HG02884 (cell line): ENCODE measurements at regions not wholly inside any gene's neighbourhood (a gene's known extent, or its start where the extent isn't known, plus 50 kb on each side); places are given as distances from the start of the nearest gene placed in this dataset.

Source experiments
- ATAC-seq: cut with Tn5 transposase; IDR thresholded peaks from one replicate; pipeline ENCODE4 v1.9.1; 2021; ENCODE audit warnings: mild to moderate bottlenecking, moderate library complexity; ENCODE audit not compliant: unreplicated experiment

DNA sequence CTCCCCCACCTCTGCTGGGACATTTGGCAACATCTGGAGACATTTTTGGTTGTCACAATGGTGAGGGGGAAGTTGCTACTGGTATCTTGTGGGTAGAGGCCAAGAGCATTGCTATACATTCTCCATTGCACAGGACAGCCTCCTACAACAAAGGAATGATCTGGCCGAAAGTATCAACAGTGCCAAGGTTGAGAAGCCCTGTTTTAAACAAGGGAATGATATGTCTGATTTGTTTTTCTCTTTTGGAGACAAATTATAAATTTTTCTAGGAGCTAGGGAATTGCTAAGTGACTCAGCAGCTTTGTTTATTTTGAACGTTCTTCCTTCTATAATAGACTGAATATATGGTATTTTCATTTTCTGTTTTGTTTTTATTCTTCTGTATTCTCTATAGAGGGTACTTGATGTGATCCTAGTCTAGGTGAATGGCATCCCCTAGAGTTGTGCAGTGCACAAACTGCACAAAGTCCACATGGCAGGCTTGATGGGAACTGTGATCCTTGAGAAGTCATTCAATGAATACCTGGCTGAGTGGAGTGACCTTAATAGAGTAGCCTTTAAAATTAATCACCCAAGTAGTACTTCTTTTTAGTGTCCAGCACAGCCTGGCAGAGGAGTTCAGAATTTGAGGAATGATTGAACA, 288.6 kb upstream of the USP24 start:
- no peak for ATAC-seq

DNA sequence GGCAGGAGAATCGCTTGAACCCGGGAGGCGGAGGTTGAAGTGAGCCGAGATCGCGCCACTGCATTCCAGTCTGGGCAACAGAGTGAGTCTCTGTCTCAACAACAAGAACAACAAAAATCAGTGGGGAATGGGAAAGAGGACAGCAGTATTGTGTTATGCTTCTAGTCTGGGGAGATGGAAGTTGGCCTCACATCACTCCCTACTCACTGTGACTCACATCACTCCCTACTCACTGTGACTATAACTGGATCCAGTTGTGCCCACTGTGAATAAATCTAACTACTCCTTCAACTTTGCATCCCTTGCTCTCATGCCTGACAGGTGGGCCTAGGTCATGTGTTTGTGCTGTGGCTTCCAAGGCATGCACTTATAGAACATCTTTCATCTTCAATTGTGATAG, 285.4 kb upstream of the USP24 start:
- no peak for ATAC-seq

DNA sequence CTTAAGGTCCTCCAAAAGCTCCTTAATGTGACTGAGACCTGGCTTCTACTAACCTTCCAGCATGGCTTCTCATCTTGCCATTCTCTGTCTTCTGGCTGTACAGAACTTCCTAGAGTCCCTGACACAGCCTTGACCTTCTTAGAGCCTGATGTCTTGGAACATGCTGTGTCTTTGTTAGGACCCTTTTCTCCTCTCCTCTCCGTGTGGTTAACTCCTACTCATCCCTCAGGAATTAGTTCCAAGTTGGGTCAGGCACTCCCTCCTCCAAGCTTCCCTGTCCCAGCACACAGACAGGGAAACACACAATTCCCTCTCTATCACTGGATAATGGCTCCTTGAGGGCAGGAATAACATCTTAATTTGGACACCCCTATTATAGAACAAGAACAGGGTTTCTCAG, 275.4 kb upstream of the USP24 start:
- ATAC-seq = no peak

DNA sequence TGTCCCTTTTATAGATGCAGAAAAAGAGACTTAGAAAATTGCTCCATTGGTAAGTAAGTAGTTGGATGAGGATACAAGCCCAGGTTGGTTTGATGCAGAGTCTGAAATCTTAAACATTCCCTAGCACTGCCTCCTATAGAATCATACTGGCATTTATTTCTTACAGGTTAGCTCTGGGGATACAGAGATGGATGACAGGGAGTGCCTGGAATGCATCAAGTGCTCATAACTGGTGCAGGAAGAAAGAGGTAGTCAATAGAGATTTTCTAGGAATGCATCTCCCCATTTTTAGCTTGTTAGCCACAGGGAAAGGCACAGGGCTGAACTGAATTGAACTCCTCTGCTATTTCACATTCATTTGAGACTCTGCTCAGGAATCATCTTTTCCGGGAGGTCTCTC, 269.0 kb upstream of the USP24 start:
- ATAC-seq = no peak

DNA sequence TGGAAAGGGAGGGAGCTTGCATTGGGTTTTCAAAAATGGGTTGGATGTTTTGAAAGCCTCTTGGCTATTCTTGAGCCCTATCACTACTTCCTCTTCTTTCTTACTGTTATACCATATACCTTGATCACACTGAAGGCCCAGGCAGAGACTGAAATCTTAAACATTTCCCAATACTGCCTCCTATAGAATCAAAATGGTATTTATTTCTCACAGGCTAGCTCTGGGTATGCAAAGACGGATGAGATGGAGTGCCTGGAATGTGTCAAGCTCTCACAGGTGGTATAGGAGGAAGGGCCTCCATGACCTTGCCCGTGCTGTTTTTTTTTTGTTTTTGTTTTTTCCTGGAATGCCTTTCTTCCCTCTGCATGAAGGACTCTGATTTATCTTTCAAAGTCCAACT, 268.4 kb upstream of the USP24 start:
- no peak for ATAC-seq

DNA sequence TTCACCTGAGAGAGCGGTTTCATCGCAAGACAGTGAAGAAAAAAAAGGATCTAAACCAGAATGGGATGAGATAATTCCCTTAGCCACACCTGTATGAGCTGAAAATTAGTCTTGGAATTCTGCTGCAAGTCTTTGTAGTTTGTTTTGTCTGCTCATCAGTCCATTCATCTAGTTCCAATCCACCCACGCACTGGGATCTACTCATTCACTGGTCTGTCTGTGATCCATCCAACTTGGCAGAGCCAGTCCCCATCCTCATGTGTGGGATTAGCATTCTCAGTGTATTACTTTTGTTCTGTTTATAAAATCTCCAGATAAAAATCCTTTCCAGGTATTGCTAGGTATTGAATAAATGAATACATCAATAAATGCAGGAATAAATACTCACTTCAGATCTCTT, 266.5 kb upstream of the USP24 start:
- ATAC-seq = no peak

DNA sequence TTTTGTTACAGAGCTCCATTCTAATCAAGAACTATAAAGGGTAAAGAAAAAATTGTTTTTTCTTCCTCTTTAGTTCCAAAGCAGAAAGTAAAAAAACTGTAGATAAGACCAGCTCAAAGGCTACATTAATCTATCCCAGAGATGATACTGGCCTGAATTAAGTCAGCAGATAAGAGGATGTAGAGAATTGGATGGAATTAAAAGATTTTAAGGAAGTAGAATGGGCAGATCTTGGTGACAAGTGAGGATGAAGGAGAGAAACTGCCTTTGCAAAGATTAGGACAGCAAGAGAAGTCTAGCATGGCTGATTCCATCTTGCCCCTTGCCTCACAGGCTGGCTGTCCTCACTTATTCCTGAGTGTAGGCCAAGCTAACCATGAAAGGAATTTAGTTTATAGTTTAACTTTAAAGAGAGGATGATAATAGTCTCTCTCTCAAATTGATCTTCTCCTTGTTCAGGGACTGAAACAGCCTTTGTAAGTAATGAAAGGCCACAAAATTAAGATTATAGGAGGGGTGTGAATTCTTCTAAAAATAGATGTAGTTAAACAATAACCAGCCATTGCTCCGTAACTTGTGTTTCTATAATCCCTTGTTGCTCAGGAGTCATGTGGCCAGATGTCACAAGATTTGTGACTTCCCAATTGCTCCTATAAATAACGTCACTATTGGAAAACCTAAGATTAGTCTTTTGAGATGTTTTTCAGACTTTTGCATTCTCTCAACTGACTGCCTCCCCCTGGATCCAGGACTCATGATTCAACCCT, 265.0 kb upstream of the USP24 start:
- no peak for ATAC-seq

DNA sequence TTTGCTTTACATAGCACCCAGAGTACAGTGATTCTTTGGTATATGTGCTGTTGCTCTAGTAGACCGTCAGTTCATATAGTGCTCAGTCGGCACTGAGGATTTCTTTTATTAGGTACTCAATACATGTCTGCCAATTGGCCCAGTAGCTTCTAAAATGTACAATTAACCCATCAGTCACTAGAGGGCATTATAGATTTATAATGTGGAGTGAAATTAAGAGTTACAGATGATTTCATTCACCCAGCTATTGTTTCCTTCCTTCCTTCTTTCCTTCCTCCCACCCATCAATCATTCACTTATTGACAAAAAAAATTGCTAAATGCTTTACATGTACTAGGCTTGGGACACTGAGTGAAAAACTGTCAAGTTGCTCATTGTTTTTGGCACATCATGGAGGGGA, 263.6 kb upstream of the USP24 start:
- no peak for ATAC-seq

DNA sequence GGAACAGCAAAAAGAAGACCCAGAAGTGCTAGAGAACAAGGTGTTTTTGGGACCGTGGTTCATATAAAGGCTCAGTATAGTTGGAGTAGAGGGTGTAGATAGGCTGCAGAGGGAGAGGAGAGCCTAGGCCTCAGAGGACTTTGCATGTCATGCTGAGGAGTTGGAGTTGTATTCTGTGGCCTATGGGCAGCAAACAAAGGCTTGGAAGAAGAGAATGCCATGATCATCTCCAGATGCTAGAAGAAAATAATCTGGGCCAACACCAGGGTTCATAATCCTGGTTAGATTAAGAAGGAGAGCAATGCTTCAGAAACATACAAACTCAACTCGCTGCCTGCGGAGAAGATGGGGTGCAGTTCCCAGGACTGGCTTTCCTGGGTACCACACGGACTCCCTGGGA, 262.8 kb upstream of the USP24 start:
- ATAC-seq = no peak

DNA sequence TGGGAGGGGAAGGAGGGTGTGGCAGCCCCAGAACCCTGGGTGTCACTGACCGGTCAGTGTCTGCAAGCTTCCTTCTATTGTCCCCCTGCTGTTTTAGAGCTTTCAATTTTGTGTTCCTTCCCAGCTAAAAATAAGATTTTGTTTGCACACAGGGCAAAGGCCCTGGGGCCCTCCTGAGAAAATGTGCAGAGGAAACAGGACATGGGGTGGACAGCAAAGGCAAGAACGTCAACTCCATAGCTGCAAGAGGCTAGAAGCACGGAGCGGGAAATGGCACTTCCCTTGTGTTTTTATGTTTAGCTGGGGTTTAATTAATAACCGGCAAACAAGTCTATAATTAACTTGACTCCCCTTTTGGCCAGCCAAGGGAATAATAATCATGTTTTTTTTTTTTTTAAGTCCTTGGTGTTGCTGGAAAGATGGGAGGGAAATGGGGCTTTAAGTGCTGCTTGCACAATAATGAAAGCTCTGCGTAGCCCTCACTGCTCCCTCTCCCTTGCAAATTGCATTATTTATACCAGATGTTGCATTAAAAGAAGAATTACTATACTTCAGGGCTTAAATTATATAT, 261.4 kb upstream of the USP24 start:
- no peak for ATAC-seq

DNA sequence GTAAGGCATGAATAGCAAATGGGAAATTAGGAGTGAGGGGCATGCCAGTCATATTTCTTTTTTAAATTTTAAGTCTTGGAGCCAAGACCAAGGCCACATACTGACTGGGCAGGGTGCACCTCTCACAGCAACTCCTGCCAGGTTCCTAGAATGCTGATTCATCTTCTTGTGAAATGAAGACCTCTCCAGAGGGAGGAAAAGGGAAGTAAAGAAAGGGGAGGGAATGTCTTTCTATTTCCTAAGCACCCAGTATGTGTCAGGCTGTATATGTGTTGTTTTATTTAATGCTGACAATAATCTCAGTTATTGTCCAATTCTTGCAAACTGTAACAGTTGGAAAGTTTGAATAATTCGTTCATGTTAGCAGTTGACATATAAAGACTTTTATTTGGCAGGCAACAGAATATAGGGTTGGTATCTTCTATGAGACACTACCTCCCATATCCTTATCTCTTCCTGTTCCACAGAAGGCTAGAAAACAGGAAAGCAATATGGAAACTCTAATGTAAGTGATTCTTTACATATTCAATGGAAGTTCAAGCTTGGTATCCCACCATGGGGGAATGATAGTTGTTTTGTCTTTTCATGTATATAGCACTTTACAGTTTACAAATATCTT, 259.1 kb upstream of the USP24 start:
- no peak for ATAC-seq

DNA sequence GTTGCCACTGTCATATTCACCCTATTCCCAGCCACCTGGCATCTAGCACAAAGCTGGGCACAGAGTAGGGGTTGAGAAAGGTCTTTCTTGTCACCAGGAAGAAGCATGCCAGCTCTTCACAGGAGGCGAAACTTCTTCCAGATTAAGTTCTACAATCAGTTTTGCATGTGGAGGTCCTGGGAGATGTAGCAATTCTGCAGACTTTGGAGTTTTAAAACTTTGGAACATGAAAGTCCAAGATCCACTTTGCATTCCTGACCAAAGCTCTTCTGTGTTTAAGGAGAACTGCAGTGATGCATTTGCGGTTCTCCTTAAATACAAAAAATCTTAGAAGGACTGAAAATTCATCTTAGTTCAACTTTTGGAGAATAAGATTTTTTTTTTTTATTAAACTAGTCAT, 258.5 kb upstream of the USP24 start:
- no peak for ATAC-seq

DNA sequence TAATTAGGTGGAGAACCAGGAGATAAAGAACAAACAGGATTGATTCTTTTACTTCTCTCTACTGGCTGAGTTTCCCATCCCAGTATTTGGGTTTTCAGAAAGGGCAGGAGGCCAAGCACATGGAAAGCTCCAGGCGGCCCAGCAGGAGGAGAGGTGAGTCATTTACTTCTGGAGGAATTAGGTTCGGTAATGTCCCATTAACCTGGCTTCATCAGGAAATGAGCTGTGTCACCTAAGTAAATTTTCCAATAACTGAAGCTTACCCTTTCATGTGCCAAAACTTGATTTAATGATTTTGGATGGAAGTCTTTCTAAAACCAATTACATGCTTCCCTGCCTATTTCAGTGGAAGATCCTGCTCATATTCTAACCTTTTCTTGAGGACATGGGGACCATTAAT, 257.6 kb upstream of the USP24 start:
- ATAC-seq = no peak

DNA sequence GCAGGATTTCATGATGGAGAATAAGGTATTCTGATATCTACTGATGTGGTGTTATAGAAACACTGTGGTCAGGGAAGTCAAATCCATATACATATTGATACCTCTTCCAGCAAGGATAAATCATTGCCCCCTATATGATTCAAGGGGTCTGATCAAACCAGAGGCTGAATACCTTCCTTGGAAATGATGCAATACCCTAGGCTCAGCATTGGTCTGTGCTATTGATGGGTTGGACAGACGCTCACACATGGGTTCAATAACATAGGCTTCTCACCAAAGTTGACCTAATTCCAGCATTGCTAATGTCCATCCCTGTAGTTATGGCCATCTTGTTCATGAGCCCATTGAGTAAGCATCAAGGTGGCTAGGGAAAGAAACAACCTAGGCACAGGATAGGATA, 257.0 kb upstream of the USP24 start:
- ATAC-seq = no peak

DNA sequence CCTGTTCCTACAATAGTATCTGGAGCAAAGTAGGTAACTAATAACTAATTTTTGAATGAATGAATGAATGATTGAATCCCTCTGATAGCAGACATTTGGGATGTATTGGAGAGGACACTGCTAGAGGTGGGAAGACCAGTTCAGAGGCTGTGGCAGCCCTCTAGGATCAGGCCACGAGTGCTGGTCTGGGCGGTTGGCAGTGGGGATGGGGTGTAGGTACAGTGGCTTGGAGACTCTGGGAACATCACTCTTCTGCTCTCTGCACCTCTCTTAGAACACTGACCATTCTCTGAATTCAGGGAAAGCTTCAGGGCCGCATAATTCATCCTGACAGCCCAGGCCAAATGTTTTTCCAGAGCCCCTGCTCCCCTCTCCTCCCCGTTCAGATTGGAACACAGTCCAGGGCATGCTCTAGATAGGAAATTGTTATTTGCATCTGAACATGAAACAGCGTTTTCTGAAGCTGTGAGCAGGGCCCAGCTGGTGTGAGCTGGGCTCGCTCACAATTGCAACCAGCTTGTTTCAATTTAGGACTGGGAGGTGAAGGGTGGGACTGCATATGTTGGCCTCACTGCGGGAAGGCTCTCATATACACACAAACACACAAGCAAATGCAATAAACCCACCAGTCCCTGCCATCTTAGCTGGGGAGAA, 253.1 kb upstream of the USP24 start:
- ATAC-seq = no peak

DNA sequence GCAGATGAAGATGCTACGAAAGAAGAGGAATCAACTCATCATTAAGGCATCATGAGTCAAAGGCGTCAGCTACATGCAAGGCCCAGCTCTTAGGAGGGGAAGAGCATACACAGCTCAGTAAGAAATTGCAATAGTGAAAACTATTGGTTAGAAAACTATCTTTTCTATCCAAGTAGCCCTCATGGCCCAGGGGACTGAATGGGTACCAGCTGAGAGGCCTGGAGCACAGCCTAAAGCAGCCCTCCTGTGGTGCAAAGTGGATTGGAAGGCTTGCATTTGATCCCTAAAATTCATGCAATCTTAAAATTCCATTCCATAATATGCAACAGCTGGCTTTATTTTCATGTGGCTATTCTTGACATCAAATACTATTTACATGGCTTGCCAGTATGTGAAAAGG, 251.8 kb upstream of the USP24 start:
- no peak for ATAC-seq

DNA sequence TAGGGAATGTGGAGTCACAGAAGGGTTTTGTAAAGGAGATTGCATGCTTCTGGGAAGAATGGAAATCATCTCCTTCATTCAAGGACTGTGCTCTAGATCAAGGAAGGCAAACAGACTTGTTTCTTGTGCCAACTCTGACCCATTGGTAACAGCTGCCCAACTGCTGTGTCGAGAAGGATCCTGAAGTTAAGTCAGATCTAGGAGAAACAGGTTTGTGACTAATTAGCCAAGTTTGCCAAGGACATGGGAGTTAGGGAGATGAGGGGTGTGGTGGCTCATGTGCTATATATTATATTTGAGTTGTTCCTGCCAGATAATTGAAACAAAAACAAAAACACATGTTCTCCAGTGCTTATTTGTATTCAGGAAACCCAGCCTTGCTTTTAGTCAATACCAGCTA, 251.2 kb upstream of the USP24 start:
- no peak for ATAC-seq

DNA sequence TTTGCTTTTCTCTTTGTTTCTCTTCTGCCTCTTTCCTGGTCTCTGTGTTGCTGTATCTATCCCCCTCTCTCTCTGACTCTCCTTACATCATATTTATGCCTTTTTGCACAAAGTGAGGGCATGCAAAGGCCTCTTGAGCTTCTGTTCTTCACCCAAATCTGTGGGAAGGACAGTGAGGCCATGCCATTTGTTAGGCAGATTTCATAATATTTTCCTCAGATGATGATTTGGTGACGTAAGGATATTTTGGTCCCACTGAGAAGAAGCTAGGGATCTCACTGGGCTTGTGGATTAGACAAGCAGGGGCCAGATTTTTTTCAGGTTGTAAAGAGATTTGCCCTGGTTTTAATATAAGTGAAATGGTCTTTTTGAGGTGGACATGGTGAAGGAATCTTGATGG, 249.4 kb upstream of the USP24 start:
- no peak for ATAC-seq

DNA sequence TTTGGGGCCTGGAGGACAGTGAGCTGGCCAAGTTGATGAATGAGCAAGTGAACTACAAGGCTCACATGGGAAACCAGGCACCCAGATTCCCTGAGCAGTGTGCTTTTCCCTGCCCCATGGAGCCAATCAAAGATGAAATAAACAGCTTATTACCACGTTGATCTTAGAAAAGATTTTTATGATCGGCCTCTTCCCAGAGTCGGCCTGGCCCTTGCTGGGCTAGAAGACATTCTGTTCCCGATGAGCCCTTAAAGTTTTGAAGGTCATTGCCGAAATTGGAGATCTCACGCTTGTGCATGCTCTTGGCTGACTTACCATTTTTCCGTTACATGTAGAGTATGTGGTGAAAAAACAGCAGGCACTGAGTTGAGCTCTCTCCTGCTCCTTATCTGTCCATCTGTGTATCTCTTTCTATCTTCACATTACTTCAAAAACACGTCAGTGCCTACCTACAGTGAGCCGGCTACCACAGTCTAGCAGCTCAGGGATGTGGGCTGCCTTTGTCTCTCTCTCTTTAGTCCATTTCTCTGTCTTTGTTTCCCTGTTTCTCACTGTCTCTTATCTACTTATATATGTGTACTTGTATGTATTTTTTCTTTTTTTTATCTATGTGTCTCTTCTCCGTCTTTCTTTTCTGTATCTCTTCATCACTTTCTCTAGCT, 248.8 kb upstream of the USP24 start:
- no peak for ATAC-seq

DNA sequence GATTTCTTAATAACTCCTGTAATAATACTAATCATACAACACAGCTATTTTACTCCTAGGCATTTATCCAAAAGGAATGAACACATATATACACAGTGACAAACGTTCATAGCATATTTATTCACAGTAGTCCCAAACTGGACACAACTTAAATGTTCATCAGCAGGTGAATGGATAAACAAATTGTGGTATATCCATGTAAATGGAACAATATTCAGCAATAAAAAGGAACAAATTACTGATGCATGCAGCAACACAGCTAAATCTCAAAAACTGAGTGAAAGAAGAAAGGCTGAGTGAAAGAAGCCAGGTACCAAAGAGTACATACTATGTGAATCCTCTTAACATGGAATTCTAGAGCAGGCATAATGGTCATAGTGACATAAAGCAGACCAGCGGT, 242.7 kb upstream of the USP24 start:
- ATAC-seq = no peak

DNA sequence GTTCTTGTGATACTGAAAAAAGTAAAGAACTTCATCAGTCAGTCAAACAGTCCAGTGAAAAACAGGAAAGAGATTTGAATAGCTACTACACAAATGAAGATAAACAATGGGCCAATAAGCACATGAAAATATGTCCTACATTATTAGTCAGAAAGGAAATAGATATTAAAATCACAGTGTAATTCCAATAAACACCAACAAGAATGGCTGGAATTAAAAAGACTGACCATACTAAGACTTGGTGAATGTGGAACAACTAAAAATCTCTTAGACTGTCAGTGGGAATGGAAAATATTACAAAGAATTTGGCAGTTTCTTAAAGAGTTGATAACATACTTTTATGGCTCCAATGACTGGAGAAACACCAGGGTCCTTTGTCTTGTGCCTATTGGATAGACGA, 241.8 kb upstream of the USP24 start:
- no peak for ATAC-seq
